ENCODE measurements at regions not wholly inside any gene's neighbourhood (a gene's known extent, or its start where the extent isn't known, plus 50 kb on each side); places are given as distances from the start of the nearest gene placed in this dataset.

GRCh38 chr12:84069198-84069597 lies 843.4 kb downstream of the SLC6A15 start:
- no peak for TF ChIP-seq CTCF (IDR thresholded peaks at IDR 0.05 in 8 of 11, conservative IDR thresholded peaks at IDR 0.05 in 3 of 11)
- no peak for TF ChIP-seq POLR2A (IDR thresholded peaks at IDR 0.05)
- TF ChIP-seq POLR2AphosphoS5 (IDR thresholded peaks at IDR 0.05) = no peak

Data from spleen (tissue), 7 donors.